Ishikawa (cell line): ENCODE measurements at regions not wholly inside any gene's neighbourhood (a gene's known extent, or its start where the extent isn't known, plus 50 kb on each side); places are given as distances from the start of the nearest gene placed in this dataset.

Experiments
- CREB1 ChIP-seq: IDR thresholded peaks from 2 replicates; pipeline ENCODE4 v1.6.1; 2012; ENCODE audit warnings: low read depth
- EGR1 ChIP-seq: IDR thresholded peaks from 2 replicates; pipeline ENCODE4 v1.6.1; 2012
- EP300 ChIP-seq: IDR thresholded peaks from 2 replicates; pipeline ENCODE4 v1.6.1; 2012; ENCODE audit warnings: borderline replicate concordance
- NFIC ChIP-seq: IDR thresholded peaks from 2 replicates; pipeline ENCODE4 v1.6.1; 2012
- RAD21 ChIP-seq: IDR thresholded peaks from 2 replicates; pipeline ENCODE4 v1.6.1; 2012; ENCODE audit warnings: low read depth
- TAF1 ChIP-seq: IDR thresholded peaks from 2 replicates; pipeline ENCODE4 v1.6.1; 2012; ENCODE audit warnings: low read depth, mild to moderate bottlenecking
- TEAD4 ChIP-seq: IDR thresholded peaks from 2 replicates; pipeline ENCODE4 v1.6.1; 2012
- YY1 ChIP-seq: IDR thresholded peaks from 2 replicates; pipeline ENCODE4 v1.6.1; 2012; ENCODE audit warnings: low read depth
- TF ChIP-seq, protein P1 (sequence below): IDR thresholded peaks from 2 replicates; pipeline ENCODE4 v1.6.1; 2012
- TF ChIP-seq, protein P2 (sequence below): IDR thresholded peaks from 2 replicates; pipeline ENCODE4 v1.6.1; 2012; ENCODE audit warnings: low read depth, mild to moderate bottlenecking
- TF ChIP-seq, protein P3 (sequence below): IDR thresholded peaks from 2 replicates; pipeline ENCODE4 v1.6.1; 2012

DNA sequence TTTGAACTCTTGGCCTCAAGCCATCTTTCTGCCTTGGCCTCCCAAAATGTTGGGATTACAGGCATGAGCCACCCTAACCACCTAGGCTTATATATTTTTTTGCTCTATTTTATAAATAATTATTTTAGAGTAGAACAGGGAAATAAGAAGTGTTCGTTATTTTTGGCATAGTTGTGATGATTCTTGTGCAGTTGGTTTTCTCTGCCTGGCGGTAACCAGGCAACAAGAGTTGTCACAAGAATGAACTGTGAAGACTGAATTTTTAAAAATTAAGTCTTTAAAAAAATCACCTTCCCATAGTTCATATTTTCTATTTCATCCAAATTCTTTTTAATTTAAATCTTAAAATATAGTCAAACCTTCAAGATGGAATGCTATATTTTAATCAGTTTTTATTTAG lies 310.2 kb downstream of the ARL6IP6 start:
- TF ChIP-seq TAF1 (no peak), EP300 (no peak), EGR1 (no peak), RAD21 (no peak), NFIC (no peak), CREB1 (no peak), TEAD4 (no peak), YY1 (no peak)
- TF ChIP-seq, protein P1, sequence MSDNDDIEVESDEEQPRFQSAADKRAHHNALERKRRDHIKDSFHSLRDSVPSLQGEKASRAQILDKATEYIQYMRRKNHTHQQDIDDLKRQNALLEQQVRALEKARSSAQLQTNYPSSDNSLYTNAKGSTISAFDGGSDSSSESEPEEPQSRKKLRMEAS: no peak
- TF ChIP-seq, protein P2, sequence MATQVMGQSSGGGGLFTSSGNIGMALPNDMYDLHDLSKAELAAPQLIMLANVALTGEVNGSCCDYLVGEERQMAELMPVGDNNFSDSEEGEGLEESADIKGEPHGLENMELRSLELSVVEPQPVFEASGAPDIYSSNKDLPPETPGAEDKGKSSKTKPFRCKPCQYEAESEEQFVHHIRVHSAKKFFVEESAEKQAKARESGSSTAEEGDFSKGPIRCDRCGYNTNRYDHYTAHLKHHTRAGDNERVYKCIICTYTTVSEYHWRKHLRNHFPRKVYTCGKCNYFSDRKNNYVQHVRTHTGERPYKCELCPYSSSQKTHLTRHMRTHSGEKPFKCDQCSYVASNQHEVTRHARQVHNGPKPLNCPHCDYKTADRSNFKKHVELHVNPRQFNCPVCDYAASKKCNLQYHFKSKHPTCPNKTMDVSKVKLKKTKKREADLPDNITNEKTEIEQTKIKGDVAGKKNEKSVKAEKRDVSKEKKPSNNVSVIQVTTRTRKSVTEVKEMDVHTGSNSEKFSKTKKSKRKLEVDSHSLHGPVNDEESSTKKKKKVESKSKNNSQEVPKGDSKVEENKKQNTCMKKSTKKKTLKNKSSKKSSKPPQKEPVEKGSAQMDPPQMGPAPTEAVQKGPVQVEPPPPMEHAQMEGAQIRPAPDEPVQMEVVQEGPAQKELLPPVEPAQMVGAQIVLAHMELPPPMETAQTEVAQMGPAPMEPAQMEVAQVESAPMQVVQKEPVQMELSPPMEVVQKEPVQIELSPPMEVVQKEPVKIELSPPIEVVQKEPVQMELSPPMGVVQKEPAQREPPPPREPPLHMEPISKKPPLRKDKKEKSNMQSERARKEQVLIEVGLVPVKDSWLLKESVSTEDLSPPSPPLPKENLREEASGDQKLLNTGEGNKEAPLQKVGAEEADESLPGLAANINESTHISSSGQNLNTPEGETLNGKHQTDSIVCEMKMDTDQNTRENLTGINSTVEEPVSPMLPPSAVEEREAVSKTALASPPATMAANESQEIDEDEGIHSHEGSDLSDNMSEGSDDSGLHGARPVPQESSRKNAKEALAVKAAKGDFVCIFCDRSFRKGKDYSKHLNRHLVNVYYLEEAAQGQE: no peak
- TF ChIP-seq, protein P3, sequence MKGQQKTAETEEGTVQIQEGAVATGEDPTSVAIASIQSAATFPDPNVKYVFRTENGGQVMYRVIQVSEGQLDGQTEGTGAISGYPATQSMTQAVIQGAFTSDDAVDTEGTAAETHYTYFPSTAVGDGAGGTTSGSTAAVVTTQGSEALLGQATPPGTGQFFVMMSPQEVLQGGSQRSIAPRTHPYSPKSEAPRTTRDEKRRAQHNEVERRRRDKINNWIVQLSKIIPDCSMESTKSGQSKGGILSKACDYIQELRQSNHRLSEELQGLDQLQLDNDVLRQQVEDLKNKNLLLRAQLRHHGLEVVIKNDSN: no peak
